Small intestine (tissue), 7 donors: ENCODE measurements at regions not wholly inside any gene's neighbourhood (a gene's known extent, or its start where the extent isn't known, plus 50 kb on each side); places are given as distances from the start of the nearest gene placed in this dataset.

Experiments
- DNase-seq, 2 donors: peaks; one replicate each; pipeline versions ENCODE4 v3.0.0 to v3.0.0-alpha.2; 2013
- FAIRE-seq: peaks from 2 replicates; lab custom pipeline; 2012; peaks lifted over from hg19 to GRCh38; lab: Jason Lieb, UNC
- H3K27ac ChIP-seq, 3 donors: one replicate each; pipeline ENCODE4 v1.5.1; 2013; ENCODE audit warnings: low read length in 2 of 3, mild to moderate bottlenecking in 2 of 3, control low read depth in 1 of 3, inconsistent platforms in 1 of 3, low read depth in 1 of 3, moderate library complexity in 1 of 3
- H3K27me3 ChIP-seq, 3 donors: one replicate each; pipeline ENCODE4 v1.6.1; 2013; ENCODE audit warnings: low read length in 3 of 3, inconsistent platforms in 1 of 3; ENCODE audit not compliant: control insufficient read depth in 3 of 3, insufficient read depth in 3 of 3
- H3K36me3 ChIP-seq, 3 donors: one replicate each; pipeline ENCODE4 v1.6.1; 2013; ENCODE audit warnings: low read length in 3 of 3, inconsistent platforms in 1 of 3, low read depth in 1 of 3, mild to moderate bottlenecking in 1 of 3, moderate library complexity in 1 of 3; ENCODE audit not compliant: control insufficient read depth in 3 of 3, insufficient read depth in 2 of 3
- H3K4me1 ChIP-seq, 3 donors: one replicate each; pipeline ENCODE4 v1.6.1; 2013; ENCODE audit warnings: low read length in 2 of 3, inconsistent platforms in 1 of 3, low read depth in 1 of 3, mild to moderate bottlenecking in 1 of 3, moderate library complexity in 1 of 3; ENCODE audit not compliant: control insufficient read depth in 3 of 3, insufficient read depth in 2 of 3
- H3K4me3 ChIP-seq, 3 donors: one replicate each; pipeline ENCODE4 v1.5.1; 2013; ENCODE audit warnings: low read length in 3 of 3, control low read depth in 1 of 3, inconsistent platforms in 1 of 3, low read depth in 1 of 3, mild to moderate bottlenecking in 1 of 3, moderate library complexity in 1 of 3
- H3K9me3 ChIP-seq, 2 donors: one replicate each; pipeline ENCODE4 v1.6.1; 2013; ENCODE audit warnings: low read depth in 1 of 2, low read length in 1 of 2; ENCODE audit not compliant: control insufficient read depth in 2 of 2, insufficient read depth in 1 of 2
- WGBS, 3 donors: extraction: QIAGEN DNeasy Blood & Tissue Kit; methylation state at CpG; one replicate each; pipeline ENCODE4 v1.1.7; 2013; 5-methylcytosine and 5-hydroxymethylcytosine counted together
- donor health status: healthy with polysubstance abuse.
- donor health status: control.
- donor health status: control.
- donor health status: Bipolar disorder and iron deficiency.
- donor health status: healthy.

- Histone ChIP-seq H3K27ac (no peak overlapping the region), H3K4me1 (no peaks in the 10 kb centered on the region), H3K27me3 (no peaks in the 10 kb centered on the region), H3K36me3 (no peaks in the 10 kb centered on the region), H3K9me3 (no peaks in the 10 kb centered on the region), H3K4me3 (no peak overlapping the region)
- FAIRE-seq (no peak), DNase-seq (no peak)
- WGBS, 3 donors = 79 to 84% (median 79%) methylated on average over 21 to 23 of the region's 23 CpGs
Measured at GRCh38 chr22:48701296-48702030, 1126.2 kb downstream of the BRD1 start.

GRCh38 chr22:48700566-48701295 is 1126.9 kb downstream of the BRD1 start:
- Histone ChIP-seq H3K4me3 (no peak overlapping the region), H3K4me1 (no peaks in the 10 kb centered on the region), H3K9me3 (no peaks in the 10 kb centered on the region), H3K27ac (no peak overlapping the region), H3K36me3 (no peaks in the 10 kb centered on the region), H3K27me3 (no peaks in the 10 kb centered on the region)
- FAIRE-seq (no peak), DNase-seq (no peak)
- 57 to 78% (median 62%) methylated on average over 19 of the region's 19 CpGs for WGBS, 3 donors

DNA sequence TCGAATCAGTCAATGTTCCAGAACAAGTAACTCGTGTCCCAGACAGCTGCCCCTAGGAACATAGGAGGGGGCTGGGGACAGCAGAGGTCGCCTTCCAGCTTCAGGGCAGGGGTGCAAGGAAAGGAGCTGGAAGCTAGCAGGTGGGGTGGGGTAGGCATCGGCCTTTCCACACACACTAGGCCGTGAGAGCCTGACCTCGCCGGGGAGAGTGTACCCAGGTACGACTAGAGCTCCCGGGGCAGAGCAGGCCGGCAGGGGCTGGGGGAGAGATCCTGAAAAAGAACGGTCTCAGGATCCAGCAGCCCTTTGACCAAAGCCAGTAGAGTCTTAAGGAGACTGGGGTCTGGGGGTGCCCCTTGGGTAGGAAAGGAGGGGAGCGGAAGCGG is 1127.5 kb downstream of the BRD1 start:
- H3K27ac ChIP-seq = no peak overlapping the region
- H3K4me1 ChIP-seq = no peaks in the 10 kb centered on the region
- no peaks in the 10 kb centered on the region for H3K9me3 ChIP-seq
- WGBS, 3 donors = 75 to 89% (median 82%) methylated on average over 13 of the region's 13 CpGs
- FAIRE-seq (no peak), DNase-seq (no peak)
- no peaks in the 10 kb centered on the region for H3K27me3 ChIP-seq
- no peaks in the 10 kb centered on the region for H3K36me3 ChIP-seq
- no peak overlapping the region for H3K4me3 ChIP-seq

- no peak for DNase-seq
- no peak for FAIRE-seq
- Histone ChIP-seq H3K27me3 (no peaks in the 10 kb centered on the region), H3K4me3 (no peak overlapping the region), H3K9me3 (no peaks in the 10 kb centered on the region), H3K27ac (no peak overlapping the region), H3K36me3 (no peaks in the 10 kb centered on the region), H3K4me1 (no peaks in the 10 kb centered on the region)
- WGBS, 3 donors = 74 to 79% (median 78%) methylated on average over 17 of the region's 17 CpGs
Measured at GRCh38 chr22:48699511-48699910, 1128.2 kb downstream of the BRD1 start.

DNA sequence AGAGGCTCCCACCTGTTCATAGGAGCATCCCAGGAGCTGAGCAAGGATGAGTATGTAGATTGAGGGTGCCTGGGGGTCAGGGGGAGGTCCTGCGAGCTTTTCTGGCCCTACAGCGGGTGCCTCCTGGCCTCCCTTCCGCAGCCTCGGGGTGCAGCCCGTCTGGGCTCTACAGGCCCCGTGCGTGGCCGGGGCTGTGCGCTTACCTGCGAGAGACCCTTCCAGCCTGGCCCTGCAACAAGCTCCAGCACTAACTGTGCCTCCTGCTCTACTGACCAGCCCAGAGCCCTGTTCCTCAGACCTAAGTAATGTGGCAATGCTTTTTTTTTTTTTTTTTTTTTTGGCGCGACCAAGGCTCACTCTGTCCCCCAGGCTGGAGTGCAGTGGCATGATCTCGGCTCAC is 1129.1 kb downstream of the BRD1 start:
- FAIRE-seq (no peak), DNase-seq (no peak)
- H3K27me3 ChIP-seq = no peaks in the 10 kb centered on the region
- H3K27ac ChIP-seq = no peak overlapping the region
- H3K4me1 ChIP-seq = no peaks in the 10 kb centered on the region
- WGBS, 3 donors = 64 to 95% (median 77%) methylated on average over 12 to 13 of the region's 13 CpGs
- no peak overlapping the region for H3K4me3 ChIP-seq
- H3K9me3 ChIP-seq = no peaks in the 10 kb centered on the region
- H3K36me3 ChIP-seq = no peaks in the 10 kb centered on the region

- no peak overlapping the region for H3K27ac ChIP-seq
- H3K4me3 ChIP-seq = no peak overlapping the region
- H3K27me3 ChIP-seq = no peaks in the 10 kb centered on the region
- H3K9me3 ChIP-seq = no peaks in the 10 kb centered on the region
- H3K36me3 ChIP-seq = no peaks in the 10 kb centered on the region
- H3K4me1 ChIP-seq = no peaks in the 10 kb centered on the region
- 93% methylated on average over 6 of the region's 6 CpGs for WGBS, 3 donors
- no peak for FAIRE-seq
- no peak for DNase-seq
Measured at GRCh38 chr22:48697694-48698276, 1129.9 kb downstream of the BRD1 start.

GRCh38 chr22:48697223-48697622 is 1130.5 kb downstream of the BRD1 start:
- WGBS, 3 donors = 58 to 94% (median 88%) methylated on average over 3 of the region's 3 CpGs
- H3K27ac ChIP-seq = no peak overlapping the region
- FAIRE-seq (no peak), DNase-seq (no peak)
- no peaks in the 10 kb centered on the region for H3K27me3 ChIP-seq
- H3K4me1 ChIP-seq = no peaks in the 10 kb centered on the region
- H3K4me3 ChIP-seq = no peak overlapping the region
- no peaks in the 10 kb centered on the region for H3K9me3 ChIP-seq
- H3K36me3 ChIP-seq = no peaks in the 10 kb centered on the region

DNA sequence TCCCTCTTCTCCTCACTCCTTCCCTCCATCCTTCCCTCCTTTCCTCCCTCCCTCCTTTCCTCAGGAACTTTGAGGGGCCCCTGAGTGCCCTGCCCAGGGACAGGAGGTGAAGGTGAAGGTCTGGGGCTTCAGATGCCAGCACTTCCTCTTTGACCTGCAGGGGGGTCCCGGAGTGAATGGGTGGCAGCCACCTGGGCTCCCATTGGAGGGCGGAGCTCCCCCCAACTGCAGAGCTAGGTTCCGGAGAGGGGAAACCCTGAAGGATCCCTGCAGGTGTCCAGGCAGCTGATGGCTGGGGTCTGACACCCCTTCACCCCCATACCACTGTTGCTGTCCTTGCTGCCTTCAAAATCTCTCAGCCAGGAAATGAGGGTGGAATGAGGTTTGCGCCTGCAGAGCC is 1131.3 kb downstream of the BRD1 start:
- 58 to 82% (median 66%) methylated on average over 4 of the region's 4 CpGs for WGBS, 3 donors
- Histone ChIP-seq H3K27ac (no peak overlapping the region), H3K9me3 (no peaks in the 10 kb centered on the region), H3K27me3 (no peaks in the 10 kb centered on the region), H3K4me3 (no peak overlapping the region), H3K36me3 (no peaks in the 10 kb centered on the region), H3K4me1 (no peaks in the 10 kb centered on the region)
- DNase-seq = no peak
- no peak for FAIRE-seq
